K562 (cell line): ENCODE measurements at regions not wholly inside any gene's neighbourhood (a gene's known extent, or its start where the extent isn't known, plus 50 kb on each side); places are given as distances from the start of the nearest gene placed in this dataset.

Experiments used
- ATAC-seq: fragments of 200-7000 bp; cut with Tn5 transposase; 3 replicates; pipeline ENCODE4 v1.9.1; 2020; ENCODE audit warnings: moderate library complexity
- BruUV-seq: library from RNA; stranded (reverse); fragments of 400-500 nt; replicated peaks from 2 replicates; lab custom pipeline; 2021; lab: Mats Ljungman, UMichigan
- CTCF ChIA-PET: fragments of 300-600 bp; formaldehyde crosslinking; extraction: SDS; loops from one replicate; lab custom pipeline; 2021; ENCODE audit warnings: low intra/inter-chr PET ratio; lab: Yijun Ruan, JAX
- POLR2A ChIA-PET: fragments of 300-600, 350-650 bp; sonication (Branson Sonifier 250); formaldehyde crosslinking; extraction: SDS; loops from one replicate; lab custom pipeline; 2021; ENCODE audit warnings: antibody characterized with exemption, inconsistent platforms; lab: Yijun Ruan, JAX
- DNase-seq, 4 experiments: peaks; one replicate each; pipeline versions ENCODE4 v3.0.0 to v3.0.0-alpha.2; 2011 to 2018; ENCODE audit warnings: low spot score in 3 of 4, mixed read lengths in 3 of 4; ENCODE audit errors: extremely low read depth in 1 of 4
- FAIRE-seq: peaks from 2 replicates; lab custom pipeline; 2011; peaks lifted over from hg19 to GRCh38; lab: Jason Lieb, UNC
- H2AFZ ChIP-seq: 2 replicates; pipeline ENCODE4 v1.6.0; 2011; ENCODE audit warnings: low read depth, low read length, control low read depth, inconsistent platforms
- H3K27ac ChIP-seq: fragments of 200-600 bp; 3 replicates; pipeline ENCODE4 v1.8.0; 2011; ENCODE audit warnings: low read depth, mild to moderate bottlenecking, control low read depth, inconsistent platforms, low read length, moderate library complexity, mixed read lengths; ENCODE audit errors: extremely low read depth
- H3K27me3 ChIP-seq, 2 experiments: fragments of 300-600 bp in 1 of 2; 2 replicates in 1 of 2; 3 replicates in 1 of 2; pipeline versions ENCODE4 v1.6.0 to v1.8.0; 2011; ENCODE audit warnings: inconsistent platforms in 2 of 2, low read length in 2 of 2, mild to moderate bottlenecking in 1 of 2, mixed read lengths in 1 of 2, moderate library complexity in 1 of 2; ENCODE audit not compliant: control insufficient read depth in 2 of 2, insufficient read depth in 2 of 2
- H3K36me3 ChIP-seq: fragments of 300-600 bp; 3 replicates; pipeline ENCODE4 v1.8.0; 2011; ENCODE audit warnings: mild to moderate bottlenecking, low read length, inconsistent platforms; ENCODE audit not compliant: control insufficient read depth, insufficient read depth
- H3K4me1 ChIP-seq, 2 experiments: fragments of 200-600 bp in 1 of 2; replicated peaks in 1 of 2; 2 replicates in 1 of 2; 3 replicates in 1 of 2; pipeline versions ENCODE4 v1.5.1 to v1.8.0; 2011; ENCODE audit warnings: inconsistent platforms in 2 of 2, low read length in 2 of 2, mild to moderate bottlenecking in 1 of 2, mixed read lengths in 1 of 2, moderate library complexity in 1 of 2; ENCODE audit not compliant: control insufficient read depth in 2 of 2, insufficient read depth in 2 of 2
- H3K4me2 ChIP-seq: 2 replicates; pipeline ENCODE4 v1.6.1; 2011; ENCODE audit warnings: low read length, control low read depth, inconsistent platforms, mixed read lengths; ENCODE audit not compliant: insufficient read depth
- H3K4me3 ChIP-seq: fragments of 200-600 bp; sonication (generic), shearing (Covaris generic); 2 replicates; pipeline ENCODE4 v1.5.1; 2016; ENCODE audit warnings: control low read depth, inconsistent platforms
- H3K79me2 ChIP-seq: fragments of 200-600 bp; 3 replicates; pipeline ENCODE4 v1.8.0; 2011; ENCODE audit warnings: low read length, inconsistent platforms; ENCODE audit not compliant: control insufficient read depth, insufficient read depth
- H3K9ac ChIP-seq, 2 experiments: 2 replicates each; pipeline versions ENCODE4 v1.6.0 to v1.6.1; 2011; ENCODE audit warnings: low read depth in 2 of 2, low read length in 2 of 2, control low read depth in 1 of 2, inconsistent platforms in 1 of 2, mild to moderate bottlenecking in 1 of 2, mixed read lengths in 1 of 2; ENCODE audit not compliant: insufficient read depth in 1 of 2
- H3K9me1 ChIP-seq: one replicate; pipeline ENCODE4 v1.6.0; 2011; ENCODE audit warnings: inconsistent platforms, mild to moderate bottlenecking, low read length, moderate library complexity; ENCODE audit not compliant: control insufficient read depth, insufficient read depth
- H3K9me3 ChIP-seq: replicated peaks from 2 replicates; pipeline ENCODE4 v1.5.1; 2011; ENCODE audit warnings: low read depth, low read length, inconsistent platforms; ENCODE audit not compliant: control insufficient read depth, insufficient read depth
- H4K20me1 ChIP-seq: replicated peaks from 2 replicates; pipeline ENCODE4 v1.6.1; 2011; ENCODE audit warnings: low read length, inconsistent platforms, mixed read lengths; ENCODE audit not compliant: control insufficient read depth, insufficient read depth
- ARID2 ChIP-seq: fragments of 450-650 bp; IDR thresholded peaks from 2 replicates; pipeline ENCODE4 v1.6.1; 2017; ENCODE audit warnings: antibody characterized with exemption, mild to moderate bottlenecking
- ATF7 ChIP-seq: fragments of 450-650 bp; IDR thresholded peaks from 2 replicates; pipeline ENCODE4 v1.7.1; 2014; ENCODE audit warnings: mild to moderate bottlenecking, moderate library complexity
- KDM1A ChIP-seq, 2 experiments: fragments of 450-650 bp; IDR thresholded peaks; 2 replicates each; pipeline ENCODE4 v1.6.1; 2016; ENCODE audit warnings: mild to moderate bottlenecking in 2 of 2
- MLLT1 ChIP-seq, 2 experiments: fragments of 450-650 bp; IDR thresholded peaks; 2 replicates each; pipeline ENCODE4 v1.6.1; 2016
- PHF20 ChIP-seq: fragments of 450-650 bp; IDR thresholded peaks from 2 replicates; pipeline ENCODE4 v1.6.1; 2018; ENCODE audit not compliant: partially characterized antibody
- RB1 ChIP-seq: fragments of 450-650 bp; IDR thresholded peaks from 2 replicates; pipeline ENCODE4 v1.6.1; 2017; ENCODE audit warnings: low read depth, mild to moderate bottlenecking
- RHOXF2B ChIP-seq: fragments of 250-450 bp; sonication (Bioruptor Pico); conservative IDR thresholded peaks from 2 replicates; pipeline ENCODE4 v1.5.1; 2021
- SRSF9 ChIP-seq: fragments of 200-400 bp; formaldehyde crosslinking; IDR thresholded peaks from 2 replicates; pipeline ENCODE4 v1.6.1; 2017; ENCODE audit warnings: low read depth, low read length, borderline replicate concordance
- ZNF592 ChIP-seq: fragments of 450-650 bp; IDR thresholded peaks from 2 replicates; pipeline ENCODE4 v1.6.1; 2017; ENCODE audit warnings: antibody characterized with exemption, mild to moderate bottlenecking
- WGBS: fragments of 100-300 bp; shearing (Covaris generic); methylation state at CpG from one replicate; pipeline ENCODE4 v1.1.6; 2016; ENCODE audit warnings: low coverage, mixed read lengths; ENCODE audit not compliant: insufficient coverage; ENCODE audit errors: missing lambda C conversion rate; 5-methylcytosine and 5-hydroxymethylcytosine counted together
- in situ Hi-C: fragments of 300-500 bp; cut with MboI; formaldehyde crosslinking; loops from 4 replicates; pipeline ENCODE4 v1.15.0; 2018; ENCODE audit warnings: inconsistent platforms, mixed read lengths
- intact Hi-C: fragments of 100-400 bp; cut with micrococcal nuclease; formaldehyde crosslinking; loops from 2 replicates; pipeline ENCODE4 v1.14.2; 2022

- DNase-seq = no peak
- Histone ChIP-seq H3K36me3 (no peaks in the 10 kb centered on the region), H3K4me3 (no peak overlapping the region), H2AFZ (no peak overlapping the region), H3K79me2 (no peaks in the 10 kb centered on the region), H3K27ac (no peak overlapping the region)
- in situ Hi-C loops = no loop called here
- TF ChIP-seq PHF20 (peak; percentile 36), RHOXF2B (CRISPR knock-in tag) (no peak), KDM1A (IDR thresholded peaks at IDR 0.05) (0 out of 4 replicates have a peak, but pooled peaks of 1 of the 2 experiments have one; percentile 18)
- TF ChIP-seq, all 486 proteins: peak for 2
- FAIRE-seq (no peak), ATAC-seq (no peak)
- no TSS peak for BruUV-seq
- POLR2A ChIA-PET = no interaction called here
- Histone ChIP-seq H4K20me1 (no peaks in the 10 kb centered on the region), H3K9me3 (0 out of 2 replicates have a peak, but pooled peaks cover 2% of the 10 kb centered on the region), H3K4me2 (no peak overlapping the region), H3K9ac (no peak overlapping the region), H3K9me1 (no peaks in the 10 kb centered on the region), H3K27me3 (peaks cover 0 to 14% of the 10 kb centered on the region in 2 experiments; a peak in 2 of 5 replicates), H3K4me1 (no peaks in the 10 kb centered on the region)
- 2% methylated on average over 12 of the region's 12 CpGs for WGBS
- intact Hi-C loops = no loop called here
- CTCF ChIA-PET = no interaction called here
Observed at GRCh38 chr16:86843812-86844211, 265.5 kb downstream of the FOXL1 start.

GRCh38 chr16:86844695-86845094, 266.3 kb downstream of the FOXL1 start:
- in situ Hi-C loops = no loop called here
- H3K9me1 ChIP-seq = no peaks in the 10 kb centered on the region
- ChIA-PET POLR2A (no interaction called here), CTCF (no interaction called here)
- no peaks in the 10 kb centered on the region for H3K79me2 ChIP-seq
- H3K27ac ChIP-seq = no peak overlapping the region
- H3K4me2 ChIP-seq = no peak overlapping the region
- no peak for DNase-seq
- no peaks in the 10 kb centered on the region for H3K4me1 ChIP-seq
- BruUV-seq = no TSS peak
- no peaks in the 10 kb centered on the region for H3K36me3 ChIP-seq
- WGBS = 8% methylated on average over 16 of the region's 16 CpGs
- H3K9me3 ChIP-seq = 0 out of 2 replicates have a peak, but pooled peaks cover 2% of the 10 kb centered on the region
- no peak overlapping the region for H3K9ac ChIP-seq
- peaks cover 0 to 17% of the 10 kb centered on the region in 2 experiments; a peak in 2 of 5 replicates for H3K27me3 ChIP-seq
- H2AFZ ChIP-seq = no peak overlapping the region
- ATAC-seq = no peak
- H3K4me3 ChIP-seq = no peak overlapping the region
- H4K20me1 ChIP-seq = no peaks in the 10 kb centered on the region
- no peak for TF ChIP-seq SRSF9
- TF ChIP-seq ZNF592 = no peak
- TF ChIP-seq ARID2 = no peak
- TF ChIP-seq MLLT1 (IDR thresholded peaks at IDR 0.05) = no peak
- TF ChIP-seq ATF7 = no peak
- no peak for TF ChIP-seq RB1
- TF ChIP-seq, all 486 proteins: peak for 0
- no peak for FAIRE-seq
- intact Hi-C loops = no loop called here
